H1 (cell line): ENCODE measurements at regions not wholly inside any gene's neighbourhood (a gene's known extent, or its start where the extent isn't known, plus 50 kb on each side); places are given as distances from the start of the nearest gene placed in this dataset.

Source experiments
- CTCF ChIP-seq, 3 experiments: IDR thresholded peaks; 1 replicate in 2 of 3; 2 replicates in 1 of 3; pipeline versions ENCODE4 v1.5.1 to v1.6.1; 2011; ENCODE audit warnings: low read length in 3 of 3, mild to moderate bottlenecking in 3 of 3, inconsistent platforms in 2 of 3, low read depth in 1 of 3, moderate library complexity in 1 of 3; ENCODE audit not compliant: insufficient read depth in 1 of 3; ENCODE audit errors: control extremely low read depth in 1 of 3
- EZH2 ChIP-seq: fragments of 200-600 bp; sonication (generic); IDR thresholded peaks from 2 replicates; pipeline ENCODE4 v1.7.1; 2012; ENCODE audit warnings: low read depth, mild to moderate bottlenecking, moderate library complexity, low read length, inconsistent platforms; ENCODE audit not compliant: severe bottlenecking
- KDM1A ChIP-seq: fragments of 200-600, 300-600 bp; sonication (generic); IDR thresholded peaks from 2 replicates; pipeline ENCODE4 v1.7.1; 2016; ENCODE audit warnings: mild to moderate bottlenecking, low read length, borderline replicate concordance
- POLR2A ChIP-seq, 2 experiments: IDR thresholded peaks; 1 replicate in 1 of 2; 2 replicates in 1 of 2; pipeline ENCODE4 v1.6.1; 2011; ENCODE audit warnings: low read depth in 2 of 2, low read length in 2 of 2, mild to moderate bottlenecking in 2 of 2; ENCODE audit errors: control extremely low read depth in 1 of 2

- TF ChIP-seq POLR2A (IDR thresholded peaks at IDR 0.05; ENCODE audit: control extremely low read depth in 1 of 2, low read depth in 2 of 2, low read length in 2 of 2) (no peak), EZH2 (no peak), CTCF (IDR thresholded peaks at IDR 0.05; ENCODE audit: control extremely low read depth in 1 of 3, insufficient read depth in 1 of 3, low read depth in 1 of 3, low read length in 3 of 3) (no peak), KDM1A (no peak)
Observed at GRCh38 chr2:198490748-198491147, 686.4 kb downstream of the PLCL1 start.
